ENCODE measurements at regions not wholly inside any gene's neighbourhood (a gene's known extent, or its start where the extent isn't known, plus 50 kb on each side); places are given as distances from the start of the nearest gene placed in this dataset.
A peak's percentile ranks its signal among the peaks of the same experiment; 100 is the strongest.

DNA sequence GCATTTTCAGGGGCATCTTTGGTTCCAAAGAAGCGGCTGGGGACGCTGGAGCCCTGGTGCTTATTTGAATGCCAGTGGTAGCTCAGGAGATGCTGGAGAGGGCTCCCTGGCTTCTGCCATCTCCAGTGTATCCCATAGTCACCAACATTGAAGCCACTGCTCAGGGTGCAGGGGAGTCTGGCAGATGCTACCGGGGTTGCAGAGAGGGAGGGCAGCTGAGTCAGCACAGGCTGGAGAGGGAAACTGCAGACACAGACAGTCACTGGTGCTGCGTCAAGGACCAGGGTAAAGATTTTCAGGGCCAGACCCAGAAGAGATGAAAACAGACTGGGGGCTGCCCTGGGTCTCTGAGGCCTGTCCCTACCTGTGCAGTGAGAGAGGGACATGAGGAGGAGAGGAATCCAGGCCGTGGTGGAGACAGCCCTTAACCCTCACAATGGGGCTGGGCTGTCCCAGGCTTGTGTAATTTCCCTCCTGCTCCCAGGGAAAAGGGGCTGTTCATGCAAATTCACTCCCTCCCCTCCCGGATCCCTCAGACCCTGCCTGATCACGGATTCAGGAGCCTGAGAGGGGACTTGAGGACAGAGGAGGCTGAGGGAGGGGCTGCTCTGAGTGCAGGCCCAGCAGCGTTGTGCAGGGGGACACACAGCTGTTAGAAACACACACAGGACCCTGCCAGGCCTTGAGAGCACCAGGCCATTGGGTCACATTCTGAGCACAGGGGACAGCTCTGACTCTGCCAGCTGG is 126.9 kb upstream of the GRK3 start:
- Histone ChIP-seq H4K20me1 (ENCODE audit: control insufficient read depth, insufficient read depth, low read depth, low read length) (no peaks in the 10 kb centered on the region), H3K27ac (ENCODE audit: low read depth, low read length) (no peak overlapping the region), H3K27me3 (ENCODE audit: control insufficient read depth, low read length) (no peaks in the 10 kb centered on the region), H3K9me3 (ENCODE audit: control insufficient read depth, insufficient read depth, low read length) (no peaks in the 10 kb centered on the region), H3K9me2 (replicated peaks; ENCODE audit: control insufficient read depth, low read length) (no peaks in the 10 kb centered on the region), H3K4me1 (ENCODE audit: control insufficient read depth, low read length) (peaks cover 18% of the 10 kb centered on the region), H3K36me3 (ENCODE audit: control insufficient read depth, low read length) (peaks cover 24% of the 10 kb centered on the region), H3K79me2 (ENCODE audit: control insufficient read depth, low read length) (no peaks in the 10 kb centered on the region), H3F3A (ENCODE audit: control insufficient read depth, insufficient read depth) (no peaks in the 10 kb centered on the region; the same call in 1 of the 2 replicates), H3K4me2 (ENCODE audit: low read length) (no peak overlapping the region), H3K4me3 (ENCODE audit: low read length) (no peak overlapping the region)
- TF ChIP-seq EZH2phosphoT487 (IDR thresholded peaks at IDR 0.05; ENCODE audit: borderline replicate concordance, low read length) (no peak), CTCF (IDR thresholded peaks at IDR 0.05; ENCODE audit: low read depth, low read length, poor library complexity, severe bottlenecking) (no peak)

DNA sequence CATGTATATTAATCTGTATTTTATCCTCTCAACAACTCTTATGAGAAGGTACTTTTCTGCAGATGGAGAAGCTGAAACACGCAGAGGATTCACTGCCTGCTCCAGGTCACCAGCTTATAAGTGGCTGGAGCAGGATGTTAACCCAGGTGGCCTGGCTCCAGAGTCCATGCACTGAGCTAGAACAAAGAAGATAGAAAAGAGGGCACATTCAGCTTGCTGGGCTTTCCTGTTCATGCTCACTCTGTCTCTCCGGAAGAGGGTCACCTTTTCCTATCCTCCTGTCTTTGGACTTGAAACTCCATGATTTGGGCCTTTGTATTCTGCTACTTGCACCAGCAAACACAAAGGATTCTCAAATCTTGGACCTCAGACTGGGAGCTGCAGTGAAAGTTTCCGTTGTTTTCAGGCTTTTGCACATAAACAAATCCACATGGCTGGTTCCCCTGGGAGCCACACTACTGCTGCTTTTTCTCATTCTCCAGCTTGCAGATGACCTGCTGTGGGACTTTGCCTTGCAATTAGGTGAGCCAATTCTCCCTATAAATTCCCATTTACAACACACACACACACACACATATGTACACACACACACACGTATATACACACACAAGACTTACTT is 117.3 kb upstream of the GRK3 start:
- H3K79me2 ChIP-seq (ENCODE audit: control insufficient read depth, low read length), result peaks cover 62% of the 10 kb centered on the region
- peaks cover 8% of the 10 kb centered on the region; the same call in 1 of the 2 replicates for H3F3A ChIP-seq (ENCODE audit: control insufficient read depth, insufficient read depth)
- TF ChIP-seq CTCF (IDR thresholded peaks at IDR 0.05; ENCODE audit: low read depth, low read length, poor library complexity, severe bottlenecking), result no peak
- no peak for TF ChIP-seq EZH2phosphoT487 (IDR thresholded peaks at IDR 0.05; ENCODE audit: borderline replicate concordance, low read length)
- H4K20me1 ChIP-seq (ENCODE audit: control insufficient read depth, insufficient read depth, low read depth, low read length), result peaks cover 10% of the 10 kb centered on the region
- peak overlapping the region; percentile 29 for H3K27ac ChIP-seq (ENCODE audit: low read depth, low read length)
- peak overlapping the region; percentile 95 for H3K4me3 ChIP-seq (ENCODE audit: low read length)
- H3K4me2 ChIP-seq (ENCODE audit: low read length), result peak overlapping the region; percentile 88
- peaks cover 32% of the 10 kb centered on the region for H3K4me1 ChIP-seq (ENCODE audit: control insufficient read depth, low read length)
- peaks cover 54% of the 10 kb centered on the region for H3K36me3 ChIP-seq (ENCODE audit: control insufficient read depth, low read length)
- H3K27me3 ChIP-seq (ENCODE audit: control insufficient read depth, low read length), result no peaks in the 10 kb centered on the region
- no peaks in the 10 kb centered on the region for H3K9me3 ChIP-seq (ENCODE audit: control insufficient read depth, insufficient read depth, low read length)
- no peaks in the 10 kb centered on the region for H3K9me2 ChIP-seq (replicated peaks; ENCODE audit: control insufficient read depth, low read length)

DNA sequence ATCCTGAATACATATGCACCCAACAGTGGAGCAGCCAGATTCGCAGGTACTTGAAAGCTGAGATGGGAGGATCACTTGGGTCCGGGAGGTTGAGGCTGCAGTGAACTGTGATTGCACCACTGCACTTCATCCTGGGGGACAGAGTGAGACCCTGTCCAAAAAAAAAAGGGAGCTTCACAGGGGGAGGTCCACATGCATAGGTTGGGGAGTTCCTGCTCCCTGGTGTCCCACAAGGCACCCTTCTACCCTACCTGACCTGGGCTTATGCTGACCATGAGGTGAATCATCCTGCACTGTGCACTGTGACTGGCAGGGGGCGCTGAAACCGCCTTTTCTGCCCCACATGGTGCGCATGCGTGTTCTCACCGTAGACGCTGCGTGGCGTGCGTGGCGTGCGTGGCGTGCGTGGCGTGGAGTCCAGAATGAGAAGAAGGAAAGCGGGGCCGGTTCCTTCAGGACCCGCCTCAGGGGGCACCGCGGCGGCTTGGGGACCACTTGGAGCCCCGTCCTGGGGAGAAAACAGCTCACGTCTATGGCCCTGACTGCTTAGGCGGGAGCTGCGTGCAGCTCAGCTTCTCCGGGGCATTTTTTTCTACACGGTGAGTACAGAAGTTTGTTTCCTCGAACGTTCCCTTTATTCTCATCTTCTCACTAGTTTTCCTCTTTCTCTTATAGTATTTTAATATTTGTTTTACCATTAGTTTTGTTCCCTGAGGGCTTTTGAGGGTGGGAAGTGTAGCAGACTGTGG is 116.6 kb upstream of the GRK3 start:
- H4K20me1 ChIP-seq (ENCODE audit: control insufficient read depth, insufficient read depth, low read depth, low read length), result peaks cover 10% of the 10 kb centered on the region
- peaks cover 52% of the 10 kb centered on the region for H3K36me3 ChIP-seq (ENCODE audit: control insufficient read depth, low read length)
- H3K4me2 ChIP-seq (ENCODE audit: low read length), result peak overlapping the region; percentile 88
- H3F3A ChIP-seq (ENCODE audit: control insufficient read depth, insufficient read depth), result peaks cover 8% of the 10 kb centered on the region; the same call in 1 of the 2 replicates
- peak overlapping the region; percentile 29 for H3K27ac ChIP-seq (ENCODE audit: low read depth, low read length)
- H3K27me3 ChIP-seq (ENCODE audit: control insufficient read depth, low read length), result no peaks in the 10 kb centered on the region
- H3K9me3 ChIP-seq (ENCODE audit: control insufficient read depth, insufficient read depth, low read length), result no peaks in the 10 kb centered on the region
- no peaks in the 10 kb centered on the region for H3K9me2 ChIP-seq (replicated peaks; ENCODE audit: control insufficient read depth, low read length)
- peaks cover 69% of the 10 kb centered on the region for H3K79me2 ChIP-seq (ENCODE audit: control insufficient read depth, low read length)
- H3K4me3 ChIP-seq (ENCODE audit: low read length), result peak overlapping the region; percentile 95
- no peak for TF ChIP-seq EZH2phosphoT487 (IDR thresholded peaks at IDR 0.05; ENCODE audit: borderline replicate concordance, low read length)
- TF ChIP-seq CTCF (IDR thresholded peaks at IDR 0.05; ENCODE audit: low read depth, low read length, poor library complexity, severe bottlenecking), result peak; percentile 89
- H3K4me1 ChIP-seq (ENCODE audit: control insufficient read depth, low read length), result peaks cover 30% of the 10 kb centered on the region
